ENCODE measurements at regions not wholly inside any gene's neighbourhood (a gene's known extent, or its start where the extent isn't known, plus 50 kb on each side); places are given as distances from the start of the nearest gene placed in this dataset.
"Not testable (repeated sequence)": the region's sequence is repeated elsewhere in the genome, so short reads cannot be mapped to it uniquely, and the experiment has no call there.

- DNase-seq (ENCODE audit: low read depth): no peak
These were observed 53.8 kb upstream of the ADAMTS18 start for GRCh38 chr16:77488652-77489051.

- DNase-seq (ENCODE audit: low read depth): no peak
These were observed 56.3 kb upstream of the ADAMTS18 start for GRCh38 chr16:77491091-77491490.

GRCh38 chr16:77496934-77497333 lies 62.1 kb upstream of the ADAMTS18 start:
- DNase-seq (ENCODE audit: low read depth): no peak

- peak; percentile 73 for DNase-seq (ENCODE audit: low read depth)
These were observed 64.8 kb upstream of the ADAMTS18 start for GRCh38 chr16:77499373-77500285.

GRCh38 chr16:77500286-77500598 lies 65.4 kb upstream of the ADAMTS18 start:
- no peak for DNase-seq (ENCODE audit: low read depth)

- DNase-seq (ENCODE audit: low read depth): no peak
These were observed 66.3 kb upstream of the ADAMTS18 start for GRCh38 chr16:77500934-77501664.

GRCh38 chr16:77502448-77502847 lies 67.6 kb upstream of the ADAMTS18 start:
- DNase-seq (ENCODE audit: low read depth): no peak

GRCh38 chr16:77506492-77506891 lies 71.7 kb upstream of the ADAMTS18 start:
- not testable (repeated sequence) for DNase-seq (ENCODE audit: low read depth)

- no peak for DNase-seq (ENCODE audit: low read depth)
These were observed 74.2 kb upstream of the ADAMTS18 start for GRCh38 chr16:77509051-77509450.

- DNase-seq (ENCODE audit: low read depth): no peak
These were observed 75.0 kb upstream of the ADAMTS18 start for GRCh38 chr16:77509796-77510195.

- no peak for DNase-seq (ENCODE audit: low read depth)
These were observed 76.2 kb upstream of the ADAMTS18 start for GRCh38 chr16:77511053-77511452.

GRCh38 chr16:77514500-77515220 lies 79.8 kb upstream of the ADAMTS18 start:
- DNase-seq (ENCODE audit: low read depth): no peak

- not testable (repeated sequence) for DNase-seq (ENCODE audit: low read depth)
These were observed 90.4 kb upstream of the ADAMTS18 start for GRCh38 chr16:77525226-77525625.

GRCh38 chr16:77531752-77532151 lies 96.9 kb upstream of the ADAMTS18 start:
- peak; percentile 29 for DNase-seq (ENCODE audit: low read depth)

- DNase-seq (ENCODE audit: low read depth): no peak
These were observed 102.0 kb upstream of the ADAMTS18 start for GRCh38 chr16:77536809-77537208.

GRCh38 chr16:77539421-77540034 lies 104.7 kb upstream of the ADAMTS18 start:
- DNase-seq (ENCODE audit: low read depth): no peak

GRCh38 chr16:77540646-77541045 lies 105.8 kb upstream of the ADAMTS18 start:
- DNase-seq (ENCODE audit: low read depth): no peak

- no peak for DNase-seq (ENCODE audit: low read depth)
These were observed 106.3 kb upstream of the ADAMTS18 start for GRCh38 chr16:77541165-77541564.

GRCh38 chr16:77548151-77548550 lies 113.3 kb upstream of the ADAMTS18 start:
- DNase-seq (ENCODE audit: low read depth): no peak

- DNase-seq (ENCODE audit: low read depth): no peak
These were observed 113.9 kb upstream of the ADAMTS18 start for GRCh38 chr16:77548766-77549165.

GRCh38 chr16:77549876-77550275 lies 115.0 kb upstream of the ADAMTS18 start:
- DNase-seq (ENCODE audit: low read depth): no peak

- DNase-seq (ENCODE audit: low read depth): peak; percentile 18
These were observed 116.5 kb upstream of the ADAMTS18 start for GRCh38 chr16:77551357-77551756.
